ENCODE measurements at regions not wholly inside any gene's neighbourhood (a gene's known extent, or its start where the extent isn't known, plus 50 kb on each side); places are given as distances from the start of the nearest gene placed in this dataset.

DNA sequence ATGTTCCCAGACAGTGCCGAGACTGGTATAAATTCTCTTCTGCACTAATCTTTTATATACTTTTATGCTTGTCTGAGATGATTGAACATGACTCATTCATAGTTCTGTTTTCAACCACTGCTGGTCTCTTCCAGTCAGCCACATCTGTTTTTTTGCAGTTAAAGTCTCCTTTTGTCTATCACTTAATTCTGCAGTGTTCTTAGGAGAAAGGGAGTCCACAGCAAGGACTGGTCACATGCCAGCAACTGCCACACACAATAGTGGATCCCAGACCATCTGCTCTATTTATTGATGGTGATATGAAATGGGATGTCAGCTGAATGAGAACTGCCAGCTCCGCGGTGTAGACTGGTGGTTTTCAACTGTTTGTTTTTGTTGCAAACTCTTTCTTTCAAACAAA lies 379.8 kb downstream of the MED13L start:
- TF ChIP-seq CTCF (IDR thresholded peaks at IDR 0.05; ENCODE audit: low read length) (no peak), EZH2 (IDR thresholded peaks at IDR 0.05; ENCODE audit: borderline replicate concordance, low read length) (no peak)

Data from OCI-LY1 (cell line).